ENCODE measurements at regions not wholly inside any gene's neighbourhood (a gene's known extent, or its start where the extent isn't known, plus 50 kb on each side); places are given as distances from the start of the nearest gene placed in this dataset.

DNA sequence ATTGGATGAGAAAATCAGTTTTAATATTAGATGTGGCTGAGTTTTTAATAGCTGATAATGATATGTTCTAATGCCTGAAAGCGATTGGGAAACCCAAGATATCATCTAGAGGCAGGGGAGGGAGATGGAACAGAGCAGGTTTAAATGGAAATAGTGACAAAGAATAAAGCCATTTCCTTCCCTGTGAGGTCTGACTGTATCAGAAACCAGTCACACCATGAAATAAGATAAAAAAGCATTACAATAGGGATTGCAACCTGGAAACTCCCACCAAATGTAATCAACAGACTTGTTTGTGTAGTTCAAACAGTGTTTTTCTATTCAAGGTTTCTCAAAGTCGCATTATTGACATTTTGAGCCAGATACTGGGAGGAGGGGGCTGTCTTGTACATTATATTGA lies 110.1 kb upstream of the SMIM23 start:
- TF ChIP-seq CTCF (IDR thresholded peaks at IDR 0.05; ENCODE audit: insufficient read depth, low read length, poor library complexity, severe bottlenecking): no peak
- Histone ChIP-seq H3K27me3 (ENCODE audit: control insufficient read depth, insufficient read depth, low read length) (no peaks in the 10 kb centered on the region), H3K36me3 (ENCODE audit: control insufficient read depth, insufficient read depth, low read length) (no peaks in the 10 kb centered on the region), H3K4me3 (ENCODE audit: low read depth, low read length) (no peak overlapping the region)
- no peak for DNase-seq (ENCODE audit: low read depth)

- no peak for DNase-seq (ENCODE audit: low read depth)
Measured at GRCh38 chr5:171676286-171676944, 109.2 kb upstream of the SMIM23 start.

DNA sequence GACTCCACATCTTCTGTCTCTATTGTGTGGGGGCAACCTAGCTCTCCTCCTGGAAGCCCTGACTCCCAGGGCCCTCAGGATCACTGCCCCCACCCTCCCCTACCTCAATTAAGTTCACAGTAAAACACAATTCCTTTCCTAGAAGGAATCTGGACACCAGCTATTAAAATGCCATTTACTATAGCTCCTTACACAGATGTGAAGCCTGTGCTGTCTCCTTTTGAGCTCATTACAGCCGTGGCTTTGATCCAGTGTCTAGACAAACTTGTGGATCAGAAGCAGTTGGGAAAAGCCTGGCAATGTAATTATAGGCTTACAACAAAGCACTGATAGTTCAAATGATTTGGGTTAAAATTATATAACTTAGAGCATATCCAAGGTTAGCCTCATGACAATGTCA lies 107.0 kb upstream of the SMIM23 start:
- Histone ChIP-seq H3K4me3 (ENCODE audit: low read depth, low read length) (no peak overlapping the region), H3K27me3 (ENCODE audit: control insufficient read depth, insufficient read depth, low read length) (peaks cover 4% of the 10 kb centered on the region), H3K36me3 (ENCODE audit: control insufficient read depth, insufficient read depth, low read length) (no peaks in the 10 kb centered on the region)
- no peak for TF ChIP-seq CTCF (IDR thresholded peaks at IDR 0.05; ENCODE audit: insufficient read depth, low read length, poor library complexity, severe bottlenecking)
- no peak for DNase-seq (ENCODE audit: low read depth)

More at GRCh38 chr5:171676286-171676944, 109.2 kb upstream of the SMIM23 start:
- Histone ChIP-seq H3K36me3 (ENCODE audit: control insufficient read depth, insufficient read depth, low read length) (no peaks in the 10 kb centered on the region), H3K27me3 (ENCODE audit: control insufficient read depth, insufficient read depth, low read length) (no peaks in the 10 kb centered on the region), H3K4me3 (ENCODE audit: low read depth, low read length) (no peak overlapping the region)
- no peak for TF ChIP-seq CTCF (IDR thresholded peaks at IDR 0.05; ENCODE audit: insufficient read depth, low read length, poor library complexity, severe bottlenecking)

GRCh38 chr5:171680485-171680884 lies 105.1 kb upstream of the SMIM23 start:
- H3K36me3 ChIP-seq (ENCODE audit: control insufficient read depth, insufficient read depth, low read length): no peaks in the 10 kb centered on the region
- TF ChIP-seq CTCF (IDR thresholded peaks at IDR 0.05; ENCODE audit: insufficient read depth, low read length, poor library complexity, severe bottlenecking): no peak
- H3K27me3 ChIP-seq (ENCODE audit: control insufficient read depth, insufficient read depth, low read length): peaks cover 4% of the 10 kb centered on the region
- no peak overlapping the region for H3K4me3 ChIP-seq (ENCODE audit: low read depth, low read length)
- no peak for DNase-seq (ENCODE audit: low read depth)

DNA sequence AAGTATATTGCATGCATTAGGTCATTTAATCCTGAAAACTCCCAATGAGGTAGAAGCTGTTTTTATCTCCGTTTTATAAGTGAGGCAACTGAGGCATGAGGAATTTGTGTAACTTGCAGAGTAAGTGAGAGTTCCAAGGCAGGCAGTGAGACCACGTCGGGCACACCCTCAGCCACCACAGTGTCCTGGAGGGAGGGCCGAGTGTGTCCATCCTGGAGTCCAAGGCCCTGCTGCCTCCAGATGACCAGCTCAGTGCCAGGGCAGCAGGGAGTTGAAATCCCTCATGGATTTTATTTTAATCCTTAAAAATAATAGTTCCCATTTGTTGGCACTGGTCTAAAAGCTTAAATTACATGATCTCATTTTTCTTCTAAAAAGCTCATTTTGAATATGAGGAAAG lies 104.6 kb upstream of the SMIM23 start:
- no peak for DNase-seq (ENCODE audit: low read depth)
- no peak overlapping the region for H3K4me3 ChIP-seq (ENCODE audit: low read depth, low read length)
- H3K36me3 ChIP-seq (ENCODE audit: control insufficient read depth, insufficient read depth, low read length): no peaks in the 10 kb centered on the region
- H3K27me3 ChIP-seq (ENCODE audit: control insufficient read depth, insufficient read depth, low read length): peaks cover 4% of the 10 kb centered on the region
- no peak for TF ChIP-seq CTCF (IDR thresholded peaks at IDR 0.05; ENCODE audit: insufficient read depth, low read length, poor library complexity, severe bottlenecking)

GRCh38 chr5:171681677-171682076 lies 103.9 kb upstream of the SMIM23 start:
- Histone ChIP-seq H3K27me3 (ENCODE audit: control insufficient read depth, insufficient read depth, low read length) (peaks cover 4% of the 10 kb centered on the region), H3K36me3 (ENCODE audit: control insufficient read depth, insufficient read depth, low read length) (no peaks in the 10 kb centered on the region), H3K4me3 (ENCODE audit: low read depth, low read length) (no peak overlapping the region)
- no peak for TF ChIP-seq CTCF (IDR thresholded peaks at IDR 0.05; ENCODE audit: insufficient read depth, low read length, poor library complexity, severe bottlenecking)
- no peak for DNase-seq (ENCODE audit: low read depth)
